Left ventricle myocardium inferior (tissue), 1 donor: ENCODE measurements at regions not wholly inside any gene's neighbourhood (a gene's known extent, or its start where the extent isn't known, plus 50 kb on each side); places are given as distances from the start of the nearest gene placed in this dataset.

ENCODE experiments used
- DNase-seq: peaks from one replicate; pipeline ENCODE4 v3.0.0-alpha.2; 2020
- H3K27ac ChIP-seq: fragments of 200-600 bp; replicated peaks from 2 replicates; pipeline ENCODE4 v1.8.0; 2021
- H3K27me3 ChIP-seq: fragments of 200-600 bp; 2 replicates; pipeline ENCODE4 v1.8.0; 2021; ENCODE audit warnings: low read depth
- H3K36me3 ChIP-seq: fragments of 200-600 bp; 2 replicates; pipeline ENCODE4 v1.8.0; 2021
- H3K4me1 ChIP-seq: fragments of 200-600 bp; 2 replicates; pipeline ENCODE4 v1.8.0; 2021
- H3K4me3 ChIP-seq: fragments of 200-600 bp; 2 replicates; pipeline ENCODE4 v1.8.0; 2021; ENCODE audit warnings: mild to moderate bottlenecking, moderate library complexity
- H3K9me3 ChIP-seq: fragments of 200-600 bp; replicated peaks from 2 replicates; pipeline ENCODE4 v1.8.0; 2021
- intact Hi-C: fragments of 100-400 bp; cut with micrococcal nuclease; formaldehyde crosslinking; loops from one replicate; pipeline ENCODE4 v1.11.0; 2022
- TF ChIP-seq, protein P1 (sequence below): fragments of 200-600 bp; IDR thresholded peaks from 2 replicates; pipeline ENCODE4 v1.8.0; 2021; ENCODE audit warnings: antibody characterized with exemption, mild to moderate bottlenecking, borderline replicate concordance
- donor health status: DM: no; HTN: yes; CAD: no; lungs with severe emphysema.

DNA sequence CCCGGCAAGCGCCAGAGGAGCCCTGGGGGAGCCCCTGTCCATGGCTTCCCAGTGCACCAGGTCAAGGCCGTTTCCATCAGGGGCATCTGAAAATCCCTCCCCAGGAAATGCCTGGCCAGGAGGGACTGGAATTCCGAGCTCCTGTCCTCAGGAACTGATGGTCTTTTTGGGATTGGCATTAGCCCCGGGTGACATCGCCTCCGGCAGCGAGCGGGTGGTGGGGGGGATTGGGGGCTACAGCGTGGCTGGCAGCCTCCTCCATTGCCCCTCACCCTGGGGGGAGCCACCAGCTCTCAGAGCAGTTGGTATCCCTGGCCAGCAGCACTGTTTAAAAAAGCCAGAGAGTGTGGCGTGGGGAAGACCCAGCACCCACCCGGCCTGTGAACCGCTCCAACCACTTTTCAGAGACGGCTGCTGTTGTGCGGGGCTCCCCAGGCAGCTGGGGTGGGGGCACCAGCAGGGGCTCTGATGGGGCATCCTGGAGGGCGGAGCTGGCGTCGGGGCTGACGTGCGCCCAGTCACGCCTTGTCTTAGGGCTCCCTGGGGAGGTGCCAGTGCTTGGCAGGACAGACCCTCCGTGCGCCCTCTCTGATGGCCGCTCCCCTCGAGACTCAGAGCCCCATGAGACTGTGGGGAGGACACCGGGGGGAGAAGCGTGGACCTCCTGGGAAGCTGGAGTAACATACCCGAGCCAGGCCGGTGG is 62.9 kb upstream of the TTC34 start:
- H3K9me3 ChIP-seq, result no peaks in the 10 kb centered on the region
- no peaks in the 10 kb centered on the region for H3K36me3 ChIP-seq
- no peak overlapping the region for H3K4me3 ChIP-seq
- H3K27ac ChIP-seq, result no peak overlapping the region
- H3K27me3 ChIP-seq, result peaks cover 93% of the 10 kb centered on the region
- intact Hi-C loops, result no loop called here
- no peaks in the 10 kb centered on the region for H3K4me1 ChIP-seq
- DNase-seq, result no peak
- TF ChIP-seq, protein P1, sequence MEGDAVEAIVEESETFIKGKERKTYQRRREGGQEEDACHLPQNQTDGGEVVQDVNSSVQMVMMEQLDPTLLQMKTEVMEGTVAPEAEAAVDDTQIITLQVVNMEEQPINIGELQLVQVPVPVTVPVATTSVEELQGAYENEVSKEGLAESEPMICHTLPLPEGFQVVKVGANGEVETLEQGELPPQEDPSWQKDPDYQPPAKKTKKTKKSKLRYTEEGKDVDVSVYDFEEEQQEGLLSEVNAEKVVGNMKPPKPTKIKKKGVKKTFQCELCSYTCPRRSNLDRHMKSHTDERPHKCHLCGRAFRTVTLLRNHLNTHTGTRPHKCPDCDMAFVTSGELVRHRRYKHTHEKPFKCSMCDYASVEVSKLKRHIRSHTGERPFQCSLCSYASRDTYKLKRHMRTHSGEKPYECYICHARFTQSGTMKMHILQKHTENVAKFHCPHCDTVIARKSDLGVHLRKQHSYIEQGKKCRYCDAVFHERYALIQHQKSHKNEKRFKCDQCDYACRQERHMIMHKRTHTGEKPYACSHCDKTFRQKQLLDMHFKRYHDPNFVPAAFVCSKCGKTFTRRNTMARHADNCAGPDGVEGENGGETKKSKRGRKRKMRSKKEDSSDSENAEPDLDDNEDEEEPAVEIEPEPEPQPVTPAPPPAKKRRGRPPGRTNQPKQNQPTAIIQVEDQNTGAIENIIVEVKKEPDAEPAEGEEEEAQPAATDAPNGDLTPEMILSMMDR, result no peak

DNA sequence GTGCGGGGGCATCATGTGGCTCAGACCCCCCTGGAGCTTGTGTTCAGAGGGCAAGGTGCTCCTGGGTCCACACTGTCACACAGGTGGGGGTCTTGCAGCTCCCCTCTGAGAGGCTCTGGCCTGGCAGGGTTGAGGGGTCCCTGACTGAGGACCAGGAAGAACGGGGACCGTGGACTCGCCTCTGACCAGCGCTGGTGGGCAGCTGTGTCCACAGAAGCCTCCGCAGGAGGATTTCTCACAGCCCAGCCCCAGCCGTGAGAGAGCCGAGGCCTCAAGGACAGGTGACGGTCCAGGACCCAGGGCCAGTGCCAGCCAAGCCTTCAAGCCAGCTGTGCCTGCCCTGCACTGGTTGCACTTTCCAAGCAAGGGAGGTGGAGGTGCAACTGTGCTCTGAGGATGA is 63.5 kb upstream of the TTC34 start:
- H3K36me3 ChIP-seq, result no peaks in the 10 kb centered on the region
- peaks cover 96% of the 10 kb centered on the region for H3K27me3 ChIP-seq
- DNase-seq, result no peak
- no peaks in the 10 kb centered on the region for H3K4me1 ChIP-seq
- H3K9me3 ChIP-seq, result peaks cover 1% of the 10 kb centered on the region
- no peak overlapping the region for H3K27ac ChIP-seq
- intact Hi-C loops, result no loop called here
- H3K4me3 ChIP-seq, result no peak overlapping the region
- TF ChIP-seq, protein P1, result no peak

DNA sequence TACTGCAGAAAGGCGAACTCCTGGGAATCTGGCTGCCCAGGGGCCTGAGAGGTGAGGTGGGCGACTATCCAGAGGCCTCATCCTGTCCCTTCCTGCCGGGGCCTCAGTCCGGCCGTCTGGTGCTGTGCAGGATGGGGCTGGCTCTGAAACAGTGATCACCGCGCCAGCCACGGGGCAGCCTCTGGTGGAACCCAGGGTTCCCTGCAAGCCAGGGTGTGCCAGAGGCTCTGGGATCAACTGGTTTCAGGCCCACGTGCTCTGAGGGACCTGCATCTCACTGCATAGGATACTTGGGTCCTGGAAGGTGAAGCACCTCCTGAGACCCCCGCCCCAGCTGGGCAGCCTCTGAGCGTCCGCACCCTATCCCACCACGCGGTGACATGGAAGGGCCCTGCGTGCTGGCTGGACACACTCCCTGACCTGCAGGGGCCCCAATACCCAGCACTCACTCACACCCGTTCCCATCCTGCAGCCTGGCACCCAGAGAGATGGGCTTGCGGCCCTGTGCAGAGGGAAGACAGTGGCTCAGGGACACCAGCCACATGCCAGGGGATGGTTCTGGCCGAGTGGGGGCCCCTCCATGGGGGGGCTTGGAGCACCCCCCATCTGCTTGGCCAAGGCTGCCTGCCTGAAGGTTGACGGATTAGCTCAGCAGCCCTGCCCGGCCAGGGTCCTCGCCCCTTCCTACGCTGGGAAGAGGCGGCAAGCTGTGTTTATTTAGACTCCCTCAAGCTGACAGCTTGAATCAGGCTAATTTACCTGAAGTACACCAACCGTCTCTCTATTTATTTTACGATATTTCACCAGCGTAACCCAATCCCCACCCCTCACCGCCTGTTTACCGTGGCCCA is 64.3 kb upstream of the TTC34 start:
- Histone ChIP-seq H3K4me1 (no peaks in the 10 kb centered on the region), H3K27ac (no peak overlapping the region)
- no peak for DNase-seq

DNA sequence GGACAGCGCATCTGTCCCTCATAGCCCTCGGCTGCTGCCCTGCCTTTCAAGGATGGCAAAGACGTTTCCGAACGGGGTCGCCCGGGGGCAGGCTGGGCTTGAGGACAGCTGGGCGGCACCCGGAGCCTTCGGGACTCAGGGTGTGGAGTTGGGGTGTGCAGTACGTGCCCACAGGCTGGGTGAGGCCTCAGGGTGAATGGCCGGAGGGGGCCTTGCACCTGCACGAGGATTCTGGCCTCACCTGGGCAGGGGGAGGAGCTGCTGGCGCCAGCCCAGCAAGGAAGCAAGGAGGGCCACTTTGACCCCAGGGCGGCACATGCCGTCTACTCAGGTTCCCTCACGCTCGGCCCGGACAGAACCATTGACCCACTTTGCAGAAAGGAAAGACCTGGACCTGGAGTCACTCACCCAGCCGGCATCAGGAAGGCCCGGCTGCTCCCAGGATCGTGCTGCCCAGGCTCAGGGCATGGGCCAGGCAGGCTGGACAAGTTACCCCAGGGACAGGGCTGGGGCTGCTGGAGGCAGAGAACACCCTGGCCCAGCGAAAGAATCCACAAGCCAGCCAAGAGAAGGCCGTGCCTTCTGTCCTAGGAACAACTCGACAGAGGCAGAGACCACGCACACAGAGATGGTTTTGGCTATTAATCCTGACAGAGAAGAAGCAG is 65.1 kb upstream of the TTC34 start:
- H3K4me3 ChIP-seq, result no peak overlapping the region
- H3K27ac ChIP-seq, result no peak overlapping the region
- peaks cover 81% of the 10 kb centered on the region for H3K27me3 ChIP-seq
- H3K9me3 ChIP-seq, result peaks cover 17% of the 10 kb centered on the region
- TF ChIP-seq, protein P1, result no peak
- intact Hi-C loops, result no loop called here
- H3K4me1 ChIP-seq, result no peaks in the 10 kb centered on the region
- no peaks in the 10 kb centered on the region for H3K36me3 ChIP-seq
- no peak for DNase-seq

More for the DNA sequence above, 64.3 kb upstream of the TTC34 start:
- Histone ChIP-seq H3K9me3 (peaks cover 9% of the 10 kb centered on the region), H3K36me3 (no peaks in the 10 kb centered on the region), H3K27me3 (peaks cover 88% of the 10 kb centered on the region), H3K4me3 (no peak overlapping the region)
- intact Hi-C loops, result no loop called here
- TF ChIP-seq, protein P1, result no peak

DNA sequence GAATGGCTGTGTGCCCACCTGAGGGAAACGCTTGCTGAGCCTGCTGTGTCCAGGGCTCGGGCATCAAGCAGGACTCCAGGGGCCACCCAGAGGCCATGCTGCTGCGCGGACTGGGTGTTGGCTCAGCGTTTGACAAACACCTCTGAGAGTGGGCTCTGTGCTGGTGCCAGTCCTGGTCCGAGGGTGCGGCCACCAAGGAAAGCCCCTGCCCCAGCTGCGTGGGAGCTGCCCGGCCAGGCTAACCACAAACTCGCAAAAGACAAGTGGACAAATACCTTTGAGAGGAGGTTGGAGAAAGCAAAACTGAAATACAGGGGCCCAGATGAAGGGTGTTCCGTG is 65.6 kb upstream of the TTC34 start:
- no peaks in the 10 kb centered on the region for H3K36me3 ChIP-seq
- H3K27me3 ChIP-seq, result peaks cover 80% of the 10 kb centered on the region
- peaks cover 22% of the 10 kb centered on the region for H3K9me3 ChIP-seq
- intact Hi-C loops, result no loop called here
- H3K4me3 ChIP-seq, result no peak overlapping the region
- no peak for DNase-seq
- TF ChIP-seq, protein P1, result no peak
- H3K27ac ChIP-seq, result no peak overlapping the region
- H3K4me1 ChIP-seq, result no peaks in the 10 kb centered on the region
